Fibroblast of lung (primary cell): ENCODE measurements at regions not wholly inside any gene's neighbourhood (a gene's known extent, or its start where the extent isn't known, plus 50 kb on each side); places are given as distances from the start of the nearest gene placed in this dataset.

Experiments
- DNase-seq, 2 donors: peaks; one replicate each; pipeline versions ENCODE4 v3.0.0 to v3.0.0-alpha.2; 2010; ENCODE audit warnings: low read depth in 2 of 2
- H2AFZ ChIP-seq: 2 replicates; pipeline ENCODE4 v1.5.1; 2012; ENCODE audit warnings: low read length, control low read depth, inconsistent platforms
- H3K27ac ChIP-seq: 2 replicates; pipeline ENCODE4 v1.5.1; 2011; ENCODE audit warnings: low read length, control low read depth; ENCODE audit not compliant: insufficient read depth
- H3K27me3 ChIP-seq: 2 replicates; pipeline ENCODE4 v1.5.1; 2011; ENCODE audit warnings: mild to moderate bottlenecking, low read length; ENCODE audit not compliant: control insufficient read depth, insufficient read depth
- H3K36me3 ChIP-seq: 2 replicates; pipeline ENCODE4 v1.5.1; 2011; ENCODE audit warnings: low read length; ENCODE audit not compliant: control insufficient read depth, insufficient read depth
- H3K4me1 ChIP-seq: 2 replicates; pipeline ENCODE4 v1.5.1; 2011; ENCODE audit warnings: low read length; ENCODE audit not compliant: control insufficient read depth, insufficient read depth; ENCODE audit errors: extremely low read depth
- H3K4me2 ChIP-seq: 2 replicates; pipeline ENCODE4 v1.5.1; 2011; ENCODE audit warnings: low read length, control low read depth; ENCODE audit not compliant: insufficient read depth; ENCODE audit errors: extremely low read depth
- H3K4me3 ChIP-seq, 4 experiments: fragments of 200-600 bp in 1 of 4; sonication (generic) in 1 of 4; replicated peaks in 1 of 4; 2 replicates each; pipeline ENCODE4 v1.5.1; 2011 to 2016; ENCODE audit warnings: low read length in 4 of 4, low read depth in 3 of 4, mild to moderate bottlenecking in 3 of 4, control low read depth in 2 of 4, inconsistent platforms in 1 of 4, mixed read lengths in 1 of 4; ENCODE audit not compliant: insufficient read depth in 1 of 4; ENCODE audit errors: control extremely low read depth in 1 of 4
- H3K79me2 ChIP-seq: 2 replicates; pipeline ENCODE4 v1.5.1; 2012; ENCODE audit warnings: mild to moderate bottlenecking, low read length, inconsistent platforms; ENCODE audit not compliant: control insufficient read depth, insufficient read depth
- H3K9ac ChIP-seq: 2 replicates; pipeline ENCODE4 v1.5.1; 2011; ENCODE audit warnings: mild to moderate bottlenecking, low read length, control low read depth; ENCODE audit not compliant: insufficient read depth
- H3K9me3 ChIP-seq: 2 replicates; pipeline ENCODE4 v1.5.1; 2012; ENCODE audit warnings: low read depth, low read length; ENCODE audit not compliant: control insufficient read depth, insufficient read depth
- H4K20me1 ChIP-seq: 2 replicates; pipeline ENCODE4 v1.5.1; 2011; ENCODE audit warnings: low read length; ENCODE audit not compliant: control insufficient read depth, insufficient read depth; ENCODE audit errors: extremely low read depth
- EZH2 ChIP-seq: IDR thresholded peaks from 2 replicates; pipeline ENCODE4 v1.5.1; 2012; ENCODE audit warnings: low read length, control low read depth, mild to moderate bottlenecking; ENCODE audit errors: missing control alignments
- TF ChIP-seq, protein P1 (sequence below), 2 donors: IDR thresholded peaks in 1 of 2; conservative IDR thresholded peaks in 1 of 2; 1 replicate in 1 of 2; 2 replicates in 1 of 2; pipeline ENCODE4 v1.5.1; 2011 to 2012; ENCODE audit warnings: low read length in 2 of 2, control low read depth in 1 of 2, inconsistent platforms in 1 of 2, low read depth in 1 of 2, mild to moderate bottlenecking in 1 of 2

DNA sequence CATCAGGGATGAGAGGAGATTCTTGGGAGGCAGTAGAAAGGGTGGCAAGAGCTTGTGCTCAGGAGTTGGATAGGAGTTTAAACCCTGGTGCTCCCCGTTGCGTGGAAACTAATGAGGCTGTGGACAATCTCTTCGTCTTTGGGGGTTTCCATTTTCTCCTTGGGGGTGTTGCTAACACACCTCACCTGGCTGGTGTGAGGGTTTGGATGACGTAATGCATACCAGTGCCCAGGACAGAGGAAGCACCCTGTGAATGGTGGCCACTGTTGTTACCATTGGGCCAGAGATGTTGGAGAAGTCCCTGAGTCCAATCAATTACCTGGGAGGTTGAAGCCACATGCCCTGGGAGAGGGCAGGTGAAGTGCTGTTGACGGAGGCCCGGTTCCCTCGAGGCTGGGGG lies 146.5 kb downstream of the URI1 start:
- Histone ChIP-seq H3K9ac (no peak overlapping the region), H3K27ac (no peak overlapping the region), H3K4me3 (no peak overlapping the region), H3K9me3 (no peaks in the 10 kb centered on the region), H3K4me2 (no peak overlapping the region), H4K20me1 (peaks cover 2% of the 10 kb centered on the region), H2AFZ (no peak overlapping the region), H3K36me3 (no peaks in the 10 kb centered on the region), H3K27me3 (no peaks in the 10 kb centered on the region), H3K4me1 (no peaks in the 10 kb centered on the region), H3K79me2 (no peaks in the 10 kb centered on the region)
- TF ChIP-seq, protein P1, sequence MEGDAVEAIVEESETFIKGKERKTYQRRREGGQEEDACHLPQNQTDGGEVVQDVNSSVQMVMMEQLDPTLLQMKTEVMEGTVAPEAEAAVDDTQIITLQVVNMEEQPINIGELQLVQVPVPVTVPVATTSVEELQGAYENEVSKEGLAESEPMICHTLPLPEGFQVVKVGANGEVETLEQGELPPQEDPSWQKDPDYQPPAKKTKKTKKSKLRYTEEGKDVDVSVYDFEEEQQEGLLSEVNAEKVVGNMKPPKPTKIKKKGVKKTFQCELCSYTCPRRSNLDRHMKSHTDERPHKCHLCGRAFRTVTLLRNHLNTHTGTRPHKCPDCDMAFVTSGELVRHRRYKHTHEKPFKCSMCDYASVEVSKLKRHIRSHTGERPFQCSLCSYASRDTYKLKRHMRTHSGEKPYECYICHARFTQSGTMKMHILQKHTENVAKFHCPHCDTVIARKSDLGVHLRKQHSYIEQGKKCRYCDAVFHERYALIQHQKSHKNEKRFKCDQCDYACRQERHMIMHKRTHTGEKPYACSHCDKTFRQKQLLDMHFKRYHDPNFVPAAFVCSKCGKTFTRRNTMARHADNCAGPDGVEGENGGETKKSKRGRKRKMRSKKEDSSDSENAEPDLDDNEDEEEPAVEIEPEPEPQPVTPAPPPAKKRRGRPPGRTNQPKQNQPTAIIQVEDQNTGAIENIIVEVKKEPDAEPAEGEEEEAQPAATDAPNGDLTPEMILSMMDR (conservative IDR thresholded peaks at IDR 0.05 in 1 of 2, IDR thresholded peaks at IDR 0.05 in 1 of 2; ENCODE audit: low read depth in 1 of 2, low read length in 2 of 2): no peak
- TF ChIP-seq EZH2: no peak
- no peak for DNase-seq

DNA sequence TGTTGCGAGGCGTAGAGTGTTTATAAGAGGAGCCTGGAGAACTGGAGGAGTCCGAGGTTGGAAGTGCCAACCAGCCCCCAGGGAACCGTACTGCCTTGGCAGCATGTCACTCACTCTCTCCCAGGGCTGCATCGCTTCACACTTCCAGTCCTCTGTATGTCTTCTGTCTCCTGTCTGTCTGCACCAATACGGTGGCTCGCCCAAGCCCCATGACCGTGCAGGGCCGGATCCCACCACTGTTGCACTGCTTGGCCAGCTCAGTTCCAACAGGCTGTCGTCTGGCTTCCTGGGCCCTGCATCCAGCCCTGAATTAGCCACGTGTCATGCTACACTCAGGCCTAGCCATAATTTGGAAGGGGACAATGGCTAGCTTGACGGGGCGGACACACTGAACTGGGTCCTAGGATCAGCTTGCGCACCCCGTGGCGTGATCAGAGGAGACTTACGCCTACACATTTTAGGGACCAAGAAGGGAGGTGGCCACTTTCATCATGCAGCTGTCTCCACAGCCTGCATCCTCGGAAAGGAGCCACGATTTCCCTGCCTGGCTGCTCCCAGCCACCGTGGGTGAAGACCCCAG lies 147.1 kb downstream of the URI1 start:
- no peak for TF ChIP-seq EZH2
- TF ChIP-seq, protein P1 (conservative IDR thresholded peaks at IDR 0.05 in 1 of 2, IDR thresholded peaks at IDR 0.05 in 1 of 2; ENCODE audit: low read depth in 1 of 2, low read length in 2 of 2): no peak
- H2AFZ ChIP-seq: no peak overlapping the region
- no peak overlapping the region for H3K9ac ChIP-seq
- H4K20me1 ChIP-seq: peaks cover 2% of the 10 kb centered on the region
- H3K9me3 ChIP-seq: no peaks in the 10 kb centered on the region
- no peak overlapping the region for H3K4me2 ChIP-seq
- no peaks in the 10 kb centered on the region for H3K79me2 ChIP-seq
- H3K36me3 ChIP-seq: no peaks in the 10 kb centered on the region
- no peak overlapping the region for H3K4me3 ChIP-seq
- H3K4me1 ChIP-seq: no peaks in the 10 kb centered on the region
- H3K27ac ChIP-seq: no peak overlapping the region
- DNase-seq: no peak
- no peaks in the 10 kb centered on the region for H3K27me3 ChIP-seq

DNA sequence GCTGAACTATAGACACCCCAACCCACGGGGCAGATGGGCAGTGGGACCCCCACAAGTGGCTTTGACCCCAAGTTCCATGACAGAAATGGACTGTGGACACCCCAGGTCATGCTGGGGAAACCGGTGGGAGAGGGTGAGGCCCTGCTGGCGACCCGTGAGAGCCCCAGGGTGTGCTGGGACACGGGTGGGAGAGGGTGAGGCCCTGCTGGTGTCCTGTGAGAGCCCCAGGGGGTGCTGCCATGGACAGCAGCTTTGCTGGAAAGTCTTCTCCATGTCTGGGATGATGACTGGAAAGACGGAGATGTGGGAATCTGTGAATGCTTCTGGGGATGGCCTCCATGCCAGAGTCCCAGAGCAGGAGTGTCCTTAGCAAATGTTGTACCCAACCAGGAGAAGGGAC lies 148.4 kb downstream of the URI1 start:
- no peak overlapping the region for H3K27ac ChIP-seq
- no peaks in the 10 kb centered on the region for H3K79me2 ChIP-seq
- no peaks in the 10 kb centered on the region for H3K27me3 ChIP-seq
- peaks cover 2% of the 10 kb centered on the region for H4K20me1 ChIP-seq
- no peak overlapping the region for H2AFZ ChIP-seq
- no peak overlapping the region for H3K4me2 ChIP-seq
- H3K36me3 ChIP-seq: no peaks in the 10 kb centered on the region
- TF ChIP-seq, protein P1 (conservative IDR thresholded peaks at IDR 0.05 in 1 of 2, IDR thresholded peaks at IDR 0.05 in 1 of 2; ENCODE audit: low read depth in 1 of 2, low read length in 2 of 2): no peak
- TF ChIP-seq EZH2: no peak
- no peaks in the 10 kb centered on the region for H3K9me3 ChIP-seq
- no peak for DNase-seq
- no peak overlapping the region for H3K4me3 ChIP-seq
- H3K4me1 ChIP-seq: no peaks in the 10 kb centered on the region
- H3K9ac ChIP-seq: no peak overlapping the region
